ENCODE measurements at regions not wholly inside any gene's neighbourhood (a gene's known extent, or its start where the extent isn't known, plus 50 kb on each side); places are given as distances from the start of the nearest gene placed in this dataset.

DNA sequence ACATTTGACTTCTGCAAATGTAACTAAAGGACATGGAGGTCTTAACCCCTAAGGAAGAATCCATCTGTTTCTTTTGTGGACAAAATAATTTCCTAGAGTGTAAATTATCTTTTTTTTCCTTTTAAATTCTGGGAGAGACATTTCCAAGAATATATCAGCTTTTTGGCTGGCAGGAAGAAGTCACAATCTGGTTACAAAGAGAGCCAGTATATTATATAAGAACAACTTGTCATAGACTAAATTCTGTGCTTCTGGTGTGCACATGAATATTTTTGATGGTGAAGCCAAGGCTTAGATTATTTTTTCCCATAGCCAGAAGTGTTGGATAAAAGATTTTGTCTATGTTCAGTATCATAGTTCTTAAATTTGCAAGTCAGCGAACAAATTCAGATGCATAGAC lies 500.6 kb downstream of the XIRP2 start:
- DNase-seq (ENCODE audit: low read depth in 2 of 2), result no peak
- no peak overlapping the region for H3K4me3 ChIP-seq (replicated peaks in 1 of 2; ENCODE audit: low read depth in 2 of 2, low read length in 2 of 2)
- no peak for TF ChIP-seq CTCF (IDR thresholded peaks at IDR 0.05; ENCODE audit: low read depth, low read length)

- TF ChIP-seq CTCF (IDR thresholded peaks at IDR 0.05; ENCODE audit: low read depth, low read length), result no peak
- no peak for DNase-seq (ENCODE audit: low read depth in 2 of 2)
- no peak overlapping the region for H3K4me3 ChIP-seq (replicated peaks in 1 of 2; ENCODE audit: low read depth in 2 of 2, low read length in 2 of 2)
Measured at GRCh38 chr2:167388497-167388896, 500.2 kb downstream of the XIRP2 start.

DNA sequence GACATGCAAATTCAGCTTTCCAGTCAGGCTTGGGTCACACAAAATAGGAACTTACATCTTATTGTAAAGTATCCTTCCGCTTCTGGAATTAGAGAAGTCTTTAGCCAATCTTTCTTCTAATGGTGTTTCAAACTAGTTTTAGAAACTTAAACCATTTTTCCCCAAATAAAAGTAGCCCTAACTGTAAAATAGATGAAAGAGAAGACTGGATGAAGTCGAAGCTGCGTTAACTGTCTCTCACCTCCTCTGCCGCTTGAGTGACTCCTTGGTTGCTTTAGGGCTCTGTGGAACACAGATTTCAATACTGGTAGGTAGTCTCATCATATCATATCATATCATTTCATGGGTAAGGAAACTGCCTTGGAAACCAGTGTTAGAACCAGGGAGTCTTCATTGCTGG lies 498.4 kb downstream of the XIRP2 start:
- no peak overlapping the region for H3K4me3 ChIP-seq (replicated peaks in 1 of 2; ENCODE audit: low read depth in 2 of 2, low read length in 2 of 2)
- DNase-seq (ENCODE audit: low read depth in 2 of 2), result no peak
- TF ChIP-seq CTCF (IDR thresholded peaks at IDR 0.05; ENCODE audit: low read depth, low read length), result no peak

- TF ChIP-seq CTCF (IDR thresholded peaks at IDR 0.05; ENCODE audit: low read depth, low read length), result no peak
Measured at GRCh38 chr2:167383610-167384194, 495.4 kb downstream of the XIRP2 start.

GRCh38 chr2:167381349-167381748 lies 493.1 kb downstream of the XIRP2 start:
- no peak for TF ChIP-seq CTCF (IDR thresholded peaks at IDR 0.05; ENCODE audit: low read depth, low read length)
- DNase-seq (ENCODE audit: low read depth in 2 of 2), result no peak
- no peak overlapping the region for H3K4me3 ChIP-seq (replicated peaks in 1 of 2; ENCODE audit: low read depth in 2 of 2, low read length in 2 of 2)

More at GRCh38 chr2:167383610-167384194, 495.4 kb downstream of the XIRP2 start:
- DNase-seq (ENCODE audit: low read depth in 2 of 2), result no peak
- H3K4me3 ChIP-seq (replicated peaks in 1 of 2; ENCODE audit: low read depth in 2 of 2, low read length in 2 of 2), result no peak overlapping the region

GRCh38 chr2:167380555-167380954 lies 492.3 kb downstream of the XIRP2 start:
- TF ChIP-seq CTCF (IDR thresholded peaks at IDR 0.05; ENCODE audit: low read depth, low read length), result no peak
- peak in 1 of 2 donors; percentile 51 for DNase-seq (ENCODE audit: low read depth in 2 of 2)
- no peak overlapping the region for H3K4me3 ChIP-seq (replicated peaks in 1 of 2; ENCODE audit: low read depth in 2 of 2, low read length in 2 of 2)

DNA sequence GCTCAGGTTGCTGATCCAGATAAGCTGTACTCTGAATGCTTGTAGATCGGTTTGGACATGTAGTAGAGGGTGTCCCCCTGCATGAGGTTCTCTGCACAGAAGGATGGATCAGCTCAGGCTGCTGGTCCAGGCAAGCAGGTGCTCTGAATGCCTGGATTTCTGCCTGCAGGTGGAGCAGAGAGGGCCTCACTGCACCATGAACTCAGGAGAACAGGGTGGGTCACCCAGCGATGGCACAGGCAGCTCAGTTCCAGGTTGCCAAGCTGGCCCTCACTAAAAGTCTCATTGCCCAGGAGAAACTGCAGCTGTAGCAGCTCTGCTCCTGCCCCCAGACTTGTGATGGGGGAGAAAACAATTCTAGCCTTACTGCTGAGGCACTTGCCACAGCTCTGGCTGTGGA lies 491.8 kb downstream of the XIRP2 start:
- no peak overlapping the region for H3K4me3 ChIP-seq (replicated peaks in 1 of 2; ENCODE audit: low read depth in 2 of 2, low read length in 2 of 2)
- DNase-seq (ENCODE audit: low read depth in 2 of 2), result no peak
- TF ChIP-seq CTCF (IDR thresholded peaks at IDR 0.05; ENCODE audit: low read depth, low read length), result no peak
